ENCODE measurements at regions not wholly inside any gene's neighbourhood (a gene's known extent, or its start where the extent isn't known, plus 50 kb on each side); places are given as distances from the start of the nearest gene placed in this dataset.

DNA sequence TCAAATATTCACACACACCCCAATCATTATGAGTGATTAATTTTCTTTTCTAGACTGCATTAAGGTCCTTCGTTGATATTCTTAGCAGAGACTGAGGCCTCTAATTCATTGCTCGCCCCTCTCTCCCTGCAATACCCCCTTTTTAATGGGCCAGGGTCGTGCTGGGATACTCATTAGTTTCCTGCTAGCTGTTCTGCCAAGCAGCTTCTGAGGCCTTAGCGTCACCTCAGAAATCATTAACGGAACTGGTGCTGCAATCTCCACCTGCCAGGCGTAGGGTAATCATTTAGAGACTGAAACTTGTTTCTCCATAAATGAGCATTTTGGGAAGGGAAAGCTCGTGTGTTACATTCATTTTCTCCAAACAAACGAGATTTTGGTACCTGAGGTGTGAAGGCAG lies 1054.7 kb downstream of the GALC start:
- intact Hi-C loops (cut with DNase I): no loop called here
- FAIRE-seq: no peak
- H3K36me3 ChIP-seq: no peaks in the 10 kb centered on the region
- peak in 3 of 6 donors; percentile 23 to 30 (median 24) for DNase-seq
- H3K4me1 ChIP-seq: no peaks in the 10 kb centered on the region
- no peaks in the 10 kb centered on the region for H3K27me3 ChIP-seq
- WGBS, 2 donors: 27 to 37% methylated on average over 8 of the region's 8 CpGs
- TF ChIP-seq, protein P1, sequence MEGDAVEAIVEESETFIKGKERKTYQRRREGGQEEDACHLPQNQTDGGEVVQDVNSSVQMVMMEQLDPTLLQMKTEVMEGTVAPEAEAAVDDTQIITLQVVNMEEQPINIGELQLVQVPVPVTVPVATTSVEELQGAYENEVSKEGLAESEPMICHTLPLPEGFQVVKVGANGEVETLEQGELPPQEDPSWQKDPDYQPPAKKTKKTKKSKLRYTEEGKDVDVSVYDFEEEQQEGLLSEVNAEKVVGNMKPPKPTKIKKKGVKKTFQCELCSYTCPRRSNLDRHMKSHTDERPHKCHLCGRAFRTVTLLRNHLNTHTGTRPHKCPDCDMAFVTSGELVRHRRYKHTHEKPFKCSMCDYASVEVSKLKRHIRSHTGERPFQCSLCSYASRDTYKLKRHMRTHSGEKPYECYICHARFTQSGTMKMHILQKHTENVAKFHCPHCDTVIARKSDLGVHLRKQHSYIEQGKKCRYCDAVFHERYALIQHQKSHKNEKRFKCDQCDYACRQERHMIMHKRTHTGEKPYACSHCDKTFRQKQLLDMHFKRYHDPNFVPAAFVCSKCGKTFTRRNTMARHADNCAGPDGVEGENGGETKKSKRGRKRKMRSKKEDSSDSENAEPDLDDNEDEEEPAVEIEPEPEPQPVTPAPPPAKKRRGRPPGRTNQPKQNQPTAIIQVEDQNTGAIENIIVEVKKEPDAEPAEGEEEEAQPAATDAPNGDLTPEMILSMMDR (IDR thresholded peaks at IDR 0.05): no peak
- peak; percentile 38 to 91 (median 82) for ATAC-seq
- H3K9me3 ChIP-seq: no peaks in the 10 kb centered on the region
- H3K27ac ChIP-seq: peak overlapping the region in 2 of 4 donors; percentile 40 to 64
- no peak overlapping the region for H3K4me3 ChIP-seq

- WGBS, 2 donors: 78 to 80% methylated on average over 2 of the region's 2 CpGs
- H3K9me3 ChIP-seq: no peaks in the 10 kb centered on the region
Observed at GRCh38 chr14:86936556-86936955, 1056.4 kb downstream of the GALC start.

DNA sequence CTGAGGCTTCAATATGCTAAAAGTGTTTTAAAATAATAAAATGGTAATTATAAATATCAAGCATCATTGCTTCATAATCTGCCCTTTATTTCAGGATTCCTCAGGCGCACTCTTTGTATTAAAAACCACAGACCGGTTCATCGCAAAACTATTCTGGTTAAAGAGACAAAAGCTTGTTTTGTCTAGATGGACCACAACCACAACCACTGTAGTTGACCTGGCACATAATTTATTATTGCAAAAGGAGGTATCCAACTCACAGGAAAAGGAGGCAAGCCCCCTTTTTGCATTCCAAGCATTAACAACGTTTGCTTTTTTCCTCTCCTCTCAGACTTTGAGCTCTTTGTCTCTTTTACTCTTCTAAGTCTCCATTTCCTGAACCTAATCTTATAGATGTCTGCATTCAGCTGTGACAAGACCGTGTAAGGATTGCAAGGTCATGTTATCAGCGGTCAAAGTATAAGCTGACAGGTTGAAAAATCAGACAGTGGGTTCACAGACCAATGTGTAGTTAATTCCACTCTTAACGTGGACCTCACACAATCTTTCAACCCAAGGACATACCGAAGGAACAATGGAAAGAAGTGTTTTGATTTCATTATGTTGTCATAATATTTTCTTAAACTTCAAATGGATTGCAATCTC lies 1057.6 kb downstream of the GALC start:
- no peak for DNase-seq
- Histone ChIP-seq H3K4me3 (no peak overlapping the region), H3K36me3 (no peaks in the 10 kb centered on the region), H3K27ac (no peak overlapping the region), H3K9me3 (no peaks in the 10 kb centered on the region), H3K4me1 (no peaks in the 10 kb centered on the region), H3K27me3 (no peaks in the 10 kb centered on the region)
- ATAC-seq: no peak
- TF ChIP-seq, protein P1 (IDR thresholded peaks at IDR 0.05): no peak
- no peak for FAIRE-seq
- WGBS, 2 donors: 37 to 41% methylated on average over 8 of the region's 8 CpGs
- intact Hi-C loops (cut with DNase I): no loop called here

More at GRCh38 chr14:86936556-86936955, 1056.4 kb downstream of the GALC start:
- Histone ChIP-seq H3K27me3 (no peaks in the 10 kb centered on the region), H3K4me1 (no peaks in the 10 kb centered on the region), H3K27ac (no peak overlapping the region), H3K4me3 (no peak overlapping the region), H3K36me3 (no peaks in the 10 kb centered on the region)
- ATAC-seq: no peak
- FAIRE-seq: no peak
- no peak for DNase-seq
- TF ChIP-seq, protein P1 (IDR thresholded peaks at IDR 0.05): no peak
- intact Hi-C loops (cut with DNase I): no loop called here

- TF ChIP-seq, protein P1 (IDR thresholded peaks at IDR 0.05): no peak
- ATAC-seq (no peak), FAIRE-seq (no peak), DNase-seq (no peak)
- Histone ChIP-seq H3K36me3 (no peaks in the 10 kb centered on the region), H3K9me3 (no peaks in the 10 kb centered on the region), H3K4me3 (no peak overlapping the region), H3K4me1 (no peaks in the 10 kb centered on the region), H3K27ac (no peak overlapping the region), H3K27me3 (no peaks in the 10 kb centered on the region)
- intact Hi-C loops (cut with DNase I): no loop called here
- WGBS, 2 donors: 67 to 79% methylated on average over 7 of the region's 7 CpGs
Observed at GRCh38 chr14:86933958-86934595, 1058.9 kb downstream of the GALC start.

DNA sequence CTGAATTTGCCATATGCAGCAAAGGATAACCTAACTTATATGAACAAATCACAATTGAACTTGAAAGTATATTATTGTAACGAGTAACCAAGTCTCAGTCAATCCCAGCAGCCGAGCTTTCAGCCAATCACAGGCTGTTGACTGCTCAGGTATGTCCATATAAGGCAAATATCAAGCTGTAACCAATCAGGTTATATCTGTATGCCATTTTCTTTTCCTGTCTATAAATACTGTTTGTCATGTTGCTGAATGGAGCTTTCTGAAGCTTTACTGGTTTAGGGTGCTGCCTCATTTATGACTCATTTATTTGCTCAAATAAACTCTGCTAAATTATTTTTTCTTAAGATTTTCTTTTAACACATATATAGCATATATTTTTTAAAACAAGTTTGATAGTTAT lies 1059.5 kb downstream of the GALC start:
- TF ChIP-seq, protein P1 (IDR thresholded peaks at IDR 0.05): no peak
- no peaks in the 10 kb centered on the region for H3K36me3 ChIP-seq
- FAIRE-seq (no peak), ATAC-seq (no peak), DNase-seq (no peak)
- H3K27me3 ChIP-seq: no peaks in the 10 kb centered on the region
- H3K4me1 ChIP-seq: no peaks in the 10 kb centered on the region
- WGBS, 2 donors: 86% methylated on average over 2 of the region's 2 CpGs
- no peaks in the 10 kb centered on the region for H3K9me3 ChIP-seq
- H3K4me3 ChIP-seq: no peak overlapping the region
- H3K27ac ChIP-seq: no peak overlapping the region
- intact Hi-C loops (cut with DNase I): no loop called here
